Hematopoietic multipotent progenitor cell (in vitro differentiated cells): ENCODE measurements at regions not wholly inside any gene's neighbourhood (a gene's known extent, or its start where the extent isn't known, plus 50 kb on each side); places are given as distances from the start of the nearest gene placed in this dataset.
"Not testable (repeated sequence)": the region's sequence is repeated elsewhere in the genome, so short reads cannot be mapped to it uniquely, and the experiment has no call there.

Source experiments
- DNase-seq, 3 donors: peaks; one replicate each; pipeline ENCODE4 v3.0.0-alpha.2; 2011 to 2015; ENCODE audit warnings: low read depth in 2 of 3, low spot score in 2 of 3

GRCh38 chr5:85985167-85985566 is 632.6 kb upstream of the COX7C start:
- DNase-seq: no peak

GRCh38 chr5:85990998-85991397 is 626.7 kb upstream of the COX7C start:
- no peak for DNase-seq

DNA sequence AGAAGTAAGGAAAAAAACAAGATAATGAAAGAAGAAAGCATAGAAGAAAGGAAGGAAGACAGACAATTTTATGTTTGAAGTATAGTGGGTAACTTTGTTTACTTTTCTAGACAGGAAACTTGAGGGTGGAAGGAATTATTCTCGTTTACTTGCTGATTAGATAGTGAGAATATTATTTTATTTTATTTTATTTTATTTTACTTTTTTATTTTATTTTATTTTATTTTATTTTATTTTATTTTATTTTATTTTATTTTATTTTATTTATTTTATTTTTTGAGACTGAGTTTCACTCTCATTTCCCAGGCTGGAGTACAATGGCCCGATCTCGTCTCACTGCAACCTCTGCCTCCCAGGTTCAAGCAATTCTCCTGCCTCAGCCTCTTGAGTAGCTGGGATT is 623.1 kb upstream of the COX7C start:
- not testable (repeated sequence) for DNase-seq

- no peak for DNase-seq
Observed at GRCh38 chr5:85998656-85999055, 619.1 kb upstream of the COX7C start.

DNA sequence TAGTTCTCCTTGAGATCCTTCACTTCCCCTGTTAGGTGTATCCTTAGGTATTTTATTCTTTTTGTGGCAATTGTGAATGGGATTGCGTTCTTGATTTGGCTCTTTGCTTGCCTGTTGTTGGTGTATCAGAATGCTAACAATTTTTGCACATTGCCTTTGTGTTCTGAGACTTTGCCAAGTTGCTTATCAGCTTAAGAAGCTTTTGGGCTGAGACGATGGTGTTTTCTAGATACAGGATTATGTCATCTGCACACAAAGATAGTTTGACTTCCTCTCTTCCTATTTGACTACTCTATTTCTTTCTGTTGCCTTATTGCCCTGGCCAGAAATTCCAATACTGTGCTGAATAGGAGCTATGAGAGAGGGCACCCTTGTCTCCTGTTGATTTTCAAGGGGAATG is 609.4 kb upstream of the COX7C start:
- DNase-seq: no peak

- no peak for DNase-seq
Observed at GRCh38 chr5:86008704-86009103, 609.0 kb upstream of the COX7C start.

DNA sequence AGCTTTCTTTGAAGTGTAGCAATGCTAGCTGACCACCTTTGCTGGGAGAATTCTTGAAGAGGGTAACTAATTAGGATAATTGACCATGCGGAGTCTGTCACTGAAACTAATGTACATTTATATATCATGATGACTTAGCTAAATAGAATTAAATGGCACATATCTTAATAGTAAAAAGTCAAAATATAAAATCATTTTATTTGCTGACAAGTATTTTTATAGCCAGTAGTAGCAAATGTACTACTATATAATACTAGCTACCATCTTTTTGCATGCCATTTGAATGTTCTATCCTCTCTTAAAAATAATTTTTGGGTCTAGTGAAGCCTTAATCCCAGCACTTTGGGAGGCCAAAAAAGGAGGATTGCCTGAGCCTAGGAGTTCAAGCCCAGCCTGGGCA is 605.8 kb upstream of the COX7C start:
- no peak for DNase-seq

GRCh38 chr5:86029308-86029707 is 588.4 kb upstream of the COX7C start:
- DNase-seq: no peak

DNA sequence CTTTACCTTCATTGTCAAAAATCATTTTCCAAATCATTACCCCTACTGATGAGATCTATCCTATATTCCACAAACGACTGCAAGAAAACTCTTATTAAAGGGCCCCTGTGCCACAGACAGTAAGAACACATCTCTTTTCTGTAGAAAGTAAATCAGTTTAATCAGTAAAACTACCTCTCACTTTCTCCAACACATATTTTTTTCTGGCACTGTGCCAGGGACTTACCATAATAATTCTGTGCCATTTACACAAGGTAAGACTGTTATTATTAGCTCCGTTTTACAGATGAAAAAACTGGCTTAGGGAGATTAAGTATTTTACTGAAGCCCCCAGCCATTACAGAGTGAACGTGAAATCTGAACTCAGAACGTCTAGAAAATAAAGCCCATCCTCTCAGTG is 587.0 kb upstream of the COX7C start:
- DNase-seq: no peak

DNA sequence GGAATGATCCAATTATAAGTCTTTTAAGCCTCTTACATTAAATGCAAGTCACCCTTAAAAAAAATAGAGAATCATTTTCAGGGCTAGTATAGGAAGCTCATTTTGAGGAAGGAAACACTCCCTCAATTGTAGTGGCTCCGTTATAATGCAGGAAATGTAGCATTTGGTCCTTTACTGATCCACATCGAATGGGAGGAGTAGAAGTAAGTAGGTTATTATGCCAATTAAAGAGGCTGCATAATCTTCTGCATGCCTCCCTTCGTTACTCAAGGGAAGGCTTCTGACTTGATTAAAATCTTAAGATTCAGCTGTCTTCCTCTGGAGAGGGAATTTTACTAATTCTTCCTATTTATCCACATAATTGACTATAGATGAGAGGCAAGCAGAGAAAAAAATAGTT is 579.2 kb upstream of the COX7C start:
- DNase-seq: no peak

- no peak for DNase-seq
Observed at GRCh38 chr5:86039351-86039750, 578.4 kb upstream of the COX7C start.

DNA sequence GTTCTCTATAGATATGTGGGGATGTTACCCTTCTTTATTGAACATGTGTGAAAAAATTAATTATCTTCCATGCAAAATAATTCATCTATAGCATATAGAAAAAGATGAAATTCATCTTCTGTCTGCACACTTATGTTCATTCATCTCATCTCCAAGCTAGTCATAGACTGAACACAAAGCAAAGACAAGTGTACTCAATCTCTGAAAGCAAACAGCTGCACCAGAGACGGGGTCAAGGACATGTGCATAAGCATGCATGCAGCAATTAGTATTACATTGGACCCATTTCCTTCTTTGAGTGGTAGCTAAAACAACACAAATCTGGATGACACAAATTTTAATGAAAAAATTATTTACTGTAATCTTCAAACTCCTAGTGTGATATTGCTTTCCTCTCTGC is 547.0 kb upstream of the COX7C start:
- DNase-seq: no peak

- DNase-seq: no peak
Observed at GRCh38 chr5:86074297-86074696, 543.4 kb upstream of the COX7C start.

GRCh38 chr5:86075139-86075538 is 542.6 kb upstream of the COX7C start:
- no peak for DNase-seq

DNA sequence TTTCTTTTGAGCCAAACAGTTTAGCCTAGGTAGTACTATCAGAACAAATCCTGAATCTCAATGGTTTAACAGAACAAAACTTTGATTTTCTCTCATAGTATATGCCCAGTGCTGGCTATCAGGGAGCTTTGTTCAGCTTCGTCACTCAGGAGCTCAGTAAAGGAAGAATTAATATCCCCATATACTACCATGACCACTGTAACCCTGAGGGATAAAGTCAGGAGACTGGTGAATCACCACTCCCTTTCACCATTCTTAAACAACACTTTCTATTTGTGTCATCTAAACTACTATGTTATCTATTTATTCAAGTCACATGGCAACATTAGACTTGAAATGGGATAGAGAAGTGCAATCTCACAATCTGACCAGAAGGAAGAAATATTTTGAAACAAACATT is 522.6 kb upstream of the COX7C start:
- DNase-seq: no peak

GRCh38 chr5:86101966-86102365 is 515.8 kb upstream of the COX7C start:
- no peak for DNase-seq

DNA sequence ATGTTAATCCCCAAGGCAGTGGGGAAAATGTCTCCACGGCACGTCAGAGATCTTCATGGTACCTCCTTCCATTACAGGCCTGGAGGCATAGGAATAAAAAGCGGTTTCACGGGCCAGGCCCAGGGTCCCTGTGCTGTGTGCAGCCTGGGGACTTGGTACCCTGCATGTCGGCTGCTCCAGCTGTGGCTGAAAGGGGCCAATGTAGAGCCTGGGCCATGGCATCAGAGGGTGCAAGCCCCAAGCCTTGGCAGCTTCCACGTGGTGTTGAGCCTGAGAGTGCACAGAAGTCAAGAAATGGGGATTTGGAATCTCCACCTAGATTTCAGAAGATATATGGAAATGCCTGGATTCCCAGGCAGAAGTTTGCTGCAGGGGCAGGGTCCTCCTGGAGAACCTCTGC is 508.9 kb upstream of the COX7C start:
- no peak for DNase-seq

DNA sequence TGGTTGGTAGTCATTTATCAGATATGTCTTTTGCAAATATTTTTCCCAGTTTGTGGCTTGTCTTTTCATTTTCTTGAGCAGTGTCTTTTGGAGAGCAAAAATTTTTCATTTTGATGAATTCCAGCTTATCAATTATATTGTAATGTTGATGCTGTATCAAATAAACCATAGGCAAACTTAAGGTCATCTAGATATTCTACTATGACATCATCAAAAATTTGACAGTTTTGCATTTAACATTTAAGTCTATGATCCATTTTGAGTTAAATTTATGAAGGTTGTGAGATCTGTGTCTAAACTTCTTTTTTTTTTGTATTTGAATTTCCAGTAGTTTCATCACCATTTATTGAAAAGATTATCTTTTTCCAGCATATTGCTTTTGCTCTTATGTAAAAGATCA is 505.5 kb upstream of the COX7C start:
- no peak for DNase-seq

DNA sequence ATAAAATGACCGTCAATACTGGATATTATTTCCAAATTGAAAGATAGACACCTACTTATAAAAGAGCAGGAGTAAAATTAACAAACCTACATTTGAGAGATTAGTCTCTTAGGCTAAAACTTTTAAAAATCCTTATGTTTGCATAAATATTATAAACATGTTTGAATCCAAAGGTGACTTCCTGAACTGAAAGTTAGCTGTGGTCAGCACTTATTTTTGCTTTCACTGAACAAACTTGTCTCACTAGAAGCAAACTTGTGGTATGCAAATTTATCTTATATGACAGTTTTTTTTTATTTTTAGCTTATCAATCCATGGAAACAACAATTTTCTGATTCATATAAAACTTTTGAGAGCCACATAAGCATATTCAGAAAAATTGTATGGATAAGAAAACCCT is 502.6 kb upstream of the COX7C start:
- no peak for DNase-seq

GRCh38 chr5:86118542-86118941 is 499.2 kb upstream of the COX7C start:
- no peak for DNase-seq

GRCh38 chr5:86124333-86124732 is 493.4 kb upstream of the COX7C start:
- no peak for DNase-seq

DNA sequence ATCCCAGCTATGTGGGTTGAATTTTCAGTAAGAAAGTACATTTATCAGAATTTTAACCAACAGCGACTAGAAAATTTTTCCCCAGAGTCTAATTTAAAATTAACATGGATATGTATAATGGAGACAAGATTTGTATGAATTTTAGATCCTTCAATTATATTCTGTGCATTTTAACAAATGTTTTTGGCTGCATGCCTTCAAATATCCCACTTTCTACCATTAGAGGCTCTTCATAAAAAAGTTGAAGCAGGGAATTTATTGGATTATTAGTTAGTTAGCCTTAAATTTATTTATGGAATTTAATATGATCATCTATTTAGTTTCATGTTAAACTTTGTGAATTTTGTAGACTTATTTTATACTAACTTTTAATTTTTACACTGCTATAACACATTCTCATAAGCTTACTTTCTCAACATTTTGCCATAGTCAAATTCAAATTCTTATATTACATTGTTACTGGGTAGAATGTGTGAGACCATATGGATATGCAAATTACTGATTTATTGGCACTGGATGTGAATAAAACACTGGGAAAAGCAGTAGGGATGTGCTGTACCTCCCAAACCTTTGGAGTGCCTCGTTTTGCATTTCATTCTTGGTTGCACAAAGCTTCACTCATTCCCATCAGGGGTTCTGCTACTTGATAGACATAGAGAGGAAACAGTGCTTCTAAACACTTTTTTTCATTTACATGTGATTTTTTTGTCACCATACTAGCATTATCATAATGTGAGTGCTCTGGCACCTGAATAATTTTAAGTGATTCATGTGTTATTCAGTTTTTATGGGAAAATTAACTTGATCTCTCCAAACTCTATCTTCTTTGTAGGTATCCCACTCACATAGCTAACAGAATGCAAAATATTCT is 491.8 kb upstream of the COX7C start:
- no peak for DNase-seq

GRCh38 chr5:86127696-86128095 is 490.0 kb upstream of the COX7C start:
- no peak for DNase-seq
